GM18858 (cell line): ENCODE measurements at regions not wholly inside any gene's neighbourhood (a gene's known extent, or its start where the extent isn't known, plus 50 kb on each side); places are given as distances from the start of the nearest gene placed in this dataset.

Experiments
- ATAC-seq: cut with Tn5 transposase; IDR thresholded peaks from one replicate; pipeline ENCODE4 v1.9.1; 2021; ENCODE audit not compliant: unreplicated experiment

DNA sequence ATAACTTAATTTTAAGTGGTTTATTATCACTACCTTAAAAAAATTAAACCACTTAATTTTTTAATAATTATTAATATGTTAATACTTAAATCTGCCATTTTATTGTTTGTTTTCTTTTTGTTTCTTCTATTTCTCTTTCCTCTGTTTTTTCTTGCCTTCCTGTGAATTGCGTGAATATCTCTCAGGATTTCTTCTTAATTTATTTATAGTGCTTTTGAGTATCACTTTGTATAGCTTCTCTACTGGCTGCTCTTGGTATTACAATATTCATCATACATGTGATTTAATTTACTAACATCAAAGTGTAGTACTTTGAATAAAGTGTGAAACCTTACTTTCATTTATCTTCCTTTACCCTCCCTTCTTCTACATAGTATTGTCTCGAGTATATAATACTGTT lies 349.5 kb upstream of the CPXCR1 start:
- ATAC-seq: no peak

DNA sequence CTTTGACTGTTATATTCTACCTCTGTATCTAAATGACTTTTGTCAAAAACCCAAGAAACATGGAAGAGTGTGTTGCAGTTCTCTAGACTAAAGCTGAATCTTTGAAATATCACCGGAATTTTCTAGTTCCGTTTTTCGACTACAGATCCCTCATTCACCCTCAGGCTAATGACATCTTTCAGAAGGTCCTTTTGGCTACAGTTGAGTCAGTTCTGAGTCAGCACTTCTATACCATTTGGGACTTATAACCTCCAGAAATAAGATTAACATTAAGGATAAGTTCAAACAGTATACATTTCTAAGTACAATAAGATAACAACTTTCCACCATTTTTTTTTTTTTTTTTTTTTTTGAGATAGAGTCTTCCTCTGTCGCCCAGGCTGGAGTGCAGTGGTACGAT lies 331.0 kb upstream of the CPXCR1 start:
- no peak for ATAC-seq

DNA sequence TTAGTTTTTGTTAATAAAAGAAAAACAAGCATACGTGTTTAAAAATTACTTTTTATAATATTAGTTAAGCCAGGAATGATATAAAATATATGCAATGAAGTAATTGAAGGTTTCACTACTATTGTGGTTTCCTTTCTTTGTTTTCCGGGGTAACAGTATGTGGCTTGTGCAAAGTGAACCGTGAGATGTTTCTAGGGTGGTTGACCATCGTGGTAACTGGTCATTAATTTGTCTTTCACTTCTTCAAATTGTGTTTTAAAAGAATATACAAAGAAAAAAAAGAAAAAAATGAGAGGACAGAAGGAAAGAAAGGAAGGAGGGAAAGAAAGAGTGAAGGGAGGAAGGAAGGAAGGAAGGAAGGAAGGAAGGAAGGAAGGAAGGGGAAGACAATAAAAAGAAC lies 330.1 kb upstream of the CPXCR1 start:
- no peak for ATAC-seq

DNA sequence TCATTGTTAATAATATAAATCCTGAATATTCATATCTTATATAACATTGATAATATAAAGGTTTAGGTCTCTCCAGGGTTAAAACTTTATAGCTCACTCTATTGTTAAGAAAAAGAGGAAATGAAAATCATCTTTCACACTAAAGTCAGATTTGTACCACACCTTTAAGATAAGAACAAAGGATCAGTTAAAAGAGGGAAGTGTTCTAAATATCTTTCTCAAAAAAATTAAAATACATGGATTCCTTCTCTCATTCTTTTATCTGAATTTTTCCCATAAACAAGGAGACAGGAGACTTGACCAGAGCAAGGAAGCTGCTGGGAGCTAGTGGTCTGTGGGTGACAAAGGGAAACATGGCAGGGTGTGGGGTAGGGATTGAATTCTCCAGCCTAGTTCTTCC lies 323.0 kb upstream of the CPXCR1 start:
- no peak for ATAC-seq

DNA sequence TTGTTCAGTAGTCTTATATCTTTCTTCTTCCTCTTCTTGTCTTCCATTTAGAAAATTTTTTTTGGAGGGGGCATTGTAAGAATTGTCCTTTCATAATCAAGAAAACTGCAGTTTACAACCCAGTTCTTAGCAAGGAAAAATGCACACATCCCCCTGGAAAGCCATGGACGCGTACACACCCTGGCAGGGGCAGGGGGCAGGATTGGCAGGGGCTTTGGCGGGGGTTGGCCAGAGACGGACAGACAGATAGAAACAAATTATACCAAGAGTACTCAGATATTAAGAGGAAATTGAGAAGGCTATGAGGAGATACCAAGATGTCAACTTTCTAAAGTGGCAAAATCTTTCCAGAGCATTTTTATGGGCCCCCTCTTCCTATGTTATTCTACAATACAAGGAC lies 322.5 kb upstream of the CPXCR1 start:
- ATAC-seq: no peak

DNA sequence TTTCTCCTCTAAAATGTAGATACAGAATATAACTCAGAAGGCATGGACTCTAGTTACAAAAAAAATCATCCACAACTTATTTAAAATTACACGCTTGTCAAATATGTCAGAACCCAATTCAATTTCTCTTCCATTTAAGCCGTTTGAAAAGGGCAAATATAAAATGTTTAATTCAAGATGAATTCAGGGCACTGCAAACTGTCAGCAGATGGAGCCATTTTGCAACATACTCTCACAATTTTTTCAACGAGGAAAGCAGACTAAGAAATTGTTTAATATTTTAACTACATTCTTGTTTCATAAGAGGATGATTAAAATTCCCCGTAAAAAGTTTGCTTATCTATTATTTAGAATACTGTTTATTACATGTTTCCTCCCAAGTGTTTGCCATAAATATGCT lies 321.3 kb upstream of the CPXCR1 start:
- ATAC-seq: no peak

DNA sequence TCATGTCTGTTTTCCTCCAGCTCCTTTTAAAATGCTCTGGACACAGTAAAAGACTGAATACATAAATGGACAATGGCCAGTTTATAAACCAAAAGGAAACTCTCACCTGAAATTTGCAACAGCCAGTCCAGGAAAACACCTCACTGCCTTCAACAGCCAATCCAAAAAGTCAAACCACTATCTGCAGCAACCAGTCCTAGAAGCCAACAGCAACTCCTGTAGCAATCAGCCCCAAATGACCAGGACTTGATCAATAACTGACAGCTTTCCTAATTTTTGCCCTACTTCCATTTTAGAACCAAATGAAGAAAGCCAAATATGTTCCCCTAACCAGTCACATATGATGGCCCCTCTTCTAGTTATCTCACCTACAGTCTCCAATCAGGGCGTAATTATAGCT lies 309.5 kb upstream of the CPXCR1 start:
- no peak for ATAC-seq

DNA sequence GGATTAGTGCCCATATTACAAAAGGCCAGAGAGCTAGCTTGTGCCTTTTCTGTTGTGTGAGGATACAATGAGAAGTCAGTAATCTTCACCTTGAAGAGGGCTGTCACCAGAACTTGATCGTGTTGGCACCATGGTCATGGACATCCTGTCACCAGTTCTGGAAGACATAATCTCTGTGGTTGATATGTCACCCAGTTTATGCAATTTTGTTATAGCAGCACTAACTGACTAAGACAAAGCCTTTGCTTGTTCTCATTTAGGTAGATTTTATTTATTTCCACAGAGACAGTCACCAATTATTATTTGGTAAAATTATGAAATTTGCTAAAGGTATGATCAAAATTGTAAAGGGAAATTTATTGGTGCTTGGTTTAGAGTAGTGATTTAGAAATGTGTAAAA lies 308.8 kb upstream of the CPXCR1 start:
- no peak for ATAC-seq

DNA sequence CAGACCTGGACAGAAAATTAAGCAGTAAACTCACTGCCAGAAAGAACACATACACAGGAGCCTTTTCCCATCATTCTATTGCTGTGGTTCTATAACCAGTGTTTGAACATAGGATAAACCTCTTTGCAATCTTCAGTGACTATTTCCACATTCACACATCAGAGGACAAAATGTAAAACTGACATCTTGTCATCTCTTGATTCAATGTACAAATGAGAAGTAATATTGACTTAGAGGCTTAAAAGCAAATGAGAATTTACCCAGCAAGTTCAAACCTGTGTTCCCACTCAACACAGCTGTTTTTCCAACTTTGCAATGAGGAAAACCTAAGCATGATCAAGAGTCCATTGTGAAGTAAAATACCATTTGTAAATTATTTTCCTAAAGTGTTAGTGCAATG lies 307.1 kb upstream of the CPXCR1 start:
- no peak for ATAC-seq
